ENCODE measurements at regions not wholly inside any gene's neighbourhood (a gene's known extent, or its start where the extent isn't known, plus 50 kb on each side); places are given as distances from the start of the nearest gene placed in this dataset.

- TF ChIP-seq FOXA1 (IDR thresholded peaks at IDR 0.05) (no peak), BHLHE40 (IDR thresholded peaks at IDR 0.05; ENCODE audit: borderline replicate concordance) (no peak), L3MBTL2 (conservative IDR thresholded peaks at IDR 0.05) (no peak), FOXM1 (IDR thresholded peaks at IDR 0.05; ENCODE audit: borderline replicate concordance) (no peak), CTBP1 (IDR thresholded peaks at IDR 0.05; ENCODE audit: borderline replicate concordance) (no peak), FOXK2 (IDR thresholded peaks at IDR 0.05) (no peak), NFRKB (IDR thresholded peaks at IDR 0.05) (no peak), ZNF384 (IDR thresholded peaks at IDR 0.05) (no peak), SUZ12 (IDR thresholded peaks at IDR 0.05) (no peak), SP1 (IDR thresholded peaks at IDR 0.05) (no peak), TARDBP (IDR thresholded peaks at IDR 0.05) (no peak)
These were observed 206.3 kb downstream of the RAB11FIP4 start for GRCh38 chr17:31597646-31598398.

Measured in HEK293T (cell line).